Mucosa of descending colon (tissue), 3 donors: ENCODE measurements at regions not wholly inside any gene's neighbourhood (a gene's known extent, or its start where the extent isn't known, plus 50 kb on each side); places are given as distances from the start of the nearest gene placed in this dataset.
"Not testable (repeated sequence)": the region's sequence is repeated elsewhere in the genome, so short reads cannot be mapped to it uniquely, and the experiment has no call there.

ENCODE experiments used
- ATAC-seq: fragments of 200-7000 bp; cut with Tn5 transposase; one replicate; pipeline ENCODE4 v1.9.1; 2020; ENCODE audit warnings: mild to moderate bottlenecking, moderate library complexity
- DNase-seq, 3 donors: peaks; one replicate each; pipeline ENCODE4 v3.0.0-alpha.2; 2020
- H3K36me3 ChIP-seq: fragments of 200-600 bp; one replicate; pipeline ENCODE4 v1.8.0; 2021; ENCODE audit warnings: low read depth, mild to moderate bottlenecking
- H3K4me1 ChIP-seq: fragments of 200-600 bp; one replicate; pipeline ENCODE4 v1.8.0; 2021; ENCODE audit warnings: low read depth, mild to moderate bottlenecking
- H3K4me3 ChIP-seq: fragments of 200-600 bp; one replicate; pipeline ENCODE4 v1.8.0; 2021; ENCODE audit warnings: mild to moderate bottlenecking
- H3K9me3 ChIP-seq: fragments of 200-600 bp; one replicate; pipeline ENCODE4 v1.8.0; 2021; ENCODE audit warnings: mild to moderate bottlenecking
- intact Hi-C, 2 donors: fragments of 100-400 bp; cut with DNase I in 1 of 2; cut with micrococcal nuclease in 1 of 2; formaldehyde crosslinking; loops; one replicate each; pipeline versions ENCODE4 v1.11.0 to v1.11.1; 2022; cut with DNase I, micrococcal nuclease
- TF ChIP-seq, protein P1 (sequence below): fragments of 200-600 bp; IDR thresholded peaks from one replicate; pipeline ENCODE4 v1.8.0; 2022; ENCODE audit warnings: antibody characterized with exemption, mild to moderate bottlenecking
- donor health status: DM: no; HTN: no; CAD: no; lungs with moderate emphysema.
- donor health status: DM: no; HTN: no; CAD: no.
- donor health status: DM: no; HTN: yes; CAD: no.

DNA sequence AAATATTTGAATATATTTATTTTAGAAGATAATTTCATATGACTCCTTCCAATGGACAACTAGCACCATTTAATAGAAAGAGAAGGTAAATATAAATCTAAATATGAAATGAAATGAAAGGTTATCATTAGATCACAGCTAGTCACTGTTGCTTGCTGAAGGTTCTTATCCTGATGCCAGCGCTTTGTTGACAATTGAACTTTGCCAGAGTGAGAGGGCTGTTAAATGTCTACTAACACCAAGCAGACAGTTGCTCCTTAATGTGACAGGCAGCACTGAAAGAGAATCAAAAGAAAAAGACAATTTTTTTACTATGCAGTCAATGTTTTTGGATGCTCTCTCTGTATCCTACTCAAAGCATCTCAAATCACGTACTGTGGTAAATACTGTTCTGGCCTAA, 152.6 kb upstream of the SEMA6A start:
- intact Hi-C loops, result no loop called here
- H3K36me3 ChIP-seq, result no peaks in the 10 kb centered on the region
- no peak for ATAC-seq
- no peak overlapping the region for H3K4me3 ChIP-seq
- H3K4me1 ChIP-seq, result no peaks in the 10 kb centered on the region
- H3K9me3 ChIP-seq, result no peaks in the 10 kb centered on the region
- DNase-seq, result no peak
- TF ChIP-seq, protein P1, sequence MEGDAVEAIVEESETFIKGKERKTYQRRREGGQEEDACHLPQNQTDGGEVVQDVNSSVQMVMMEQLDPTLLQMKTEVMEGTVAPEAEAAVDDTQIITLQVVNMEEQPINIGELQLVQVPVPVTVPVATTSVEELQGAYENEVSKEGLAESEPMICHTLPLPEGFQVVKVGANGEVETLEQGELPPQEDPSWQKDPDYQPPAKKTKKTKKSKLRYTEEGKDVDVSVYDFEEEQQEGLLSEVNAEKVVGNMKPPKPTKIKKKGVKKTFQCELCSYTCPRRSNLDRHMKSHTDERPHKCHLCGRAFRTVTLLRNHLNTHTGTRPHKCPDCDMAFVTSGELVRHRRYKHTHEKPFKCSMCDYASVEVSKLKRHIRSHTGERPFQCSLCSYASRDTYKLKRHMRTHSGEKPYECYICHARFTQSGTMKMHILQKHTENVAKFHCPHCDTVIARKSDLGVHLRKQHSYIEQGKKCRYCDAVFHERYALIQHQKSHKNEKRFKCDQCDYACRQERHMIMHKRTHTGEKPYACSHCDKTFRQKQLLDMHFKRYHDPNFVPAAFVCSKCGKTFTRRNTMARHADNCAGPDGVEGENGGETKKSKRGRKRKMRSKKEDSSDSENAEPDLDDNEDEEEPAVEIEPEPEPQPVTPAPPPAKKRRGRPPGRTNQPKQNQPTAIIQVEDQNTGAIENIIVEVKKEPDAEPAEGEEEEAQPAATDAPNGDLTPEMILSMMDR, result no peak

DNA sequence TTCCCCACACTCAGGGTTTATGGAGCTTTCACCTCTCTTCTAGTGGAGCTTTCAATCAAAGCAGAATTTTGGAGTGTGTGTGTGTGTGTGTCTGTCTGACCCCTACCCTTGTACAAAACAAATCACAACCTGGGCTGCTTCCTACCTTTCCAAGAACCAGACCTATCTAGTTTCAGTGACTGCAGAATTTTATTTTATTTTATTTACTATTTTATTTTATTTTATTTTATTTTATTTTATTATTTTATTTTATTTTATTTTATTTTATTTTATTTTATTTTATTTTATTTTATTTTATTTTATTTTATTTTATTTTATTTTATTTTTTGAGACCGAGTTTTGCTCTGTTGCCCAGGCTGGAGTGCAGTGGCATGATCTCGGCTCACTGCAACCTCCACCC, 151.6 kb upstream of the SEMA6A start:
- H3K9me3 ChIP-seq, H3K4me3 ChIP-seq, intact Hi-C loops, H3K4me1 ChIP-seq, ATAC-seq, DNase-seq, H3K36me3 ChIP-seq: not testable (repeated sequence)

DNA sequence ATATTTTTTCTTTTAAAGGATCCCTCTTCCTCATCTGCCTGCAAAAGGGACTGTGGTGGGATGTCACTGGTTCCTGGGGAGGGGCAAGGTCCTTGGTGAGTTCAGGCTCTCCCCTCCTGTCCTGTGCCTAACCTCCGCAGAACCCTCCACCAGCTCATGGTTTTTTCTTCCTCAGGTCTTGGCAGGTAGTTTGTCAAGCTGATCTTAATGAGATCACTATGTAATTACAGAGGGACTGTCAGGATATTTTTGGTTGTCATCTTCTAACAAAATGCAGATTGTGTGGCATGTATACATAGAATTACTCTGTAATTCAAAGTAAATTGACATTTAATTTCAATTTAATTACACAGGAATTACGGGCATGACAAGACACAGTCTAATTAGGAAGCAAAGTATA, 150.3 kb upstream of the SEMA6A start:
- Histone ChIP-seq H3K9me3 (no peaks in the 10 kb centered on the region), H3K4me1 (no peaks in the 10 kb centered on the region), H3K4me3 (no peak overlapping the region), H3K36me3 (no peaks in the 10 kb centered on the region)
- TF ChIP-seq, protein P1, result no peak
- no peak for ATAC-seq
- intact Hi-C loops, result no loop called here
- no peak for DNase-seq

DNA sequence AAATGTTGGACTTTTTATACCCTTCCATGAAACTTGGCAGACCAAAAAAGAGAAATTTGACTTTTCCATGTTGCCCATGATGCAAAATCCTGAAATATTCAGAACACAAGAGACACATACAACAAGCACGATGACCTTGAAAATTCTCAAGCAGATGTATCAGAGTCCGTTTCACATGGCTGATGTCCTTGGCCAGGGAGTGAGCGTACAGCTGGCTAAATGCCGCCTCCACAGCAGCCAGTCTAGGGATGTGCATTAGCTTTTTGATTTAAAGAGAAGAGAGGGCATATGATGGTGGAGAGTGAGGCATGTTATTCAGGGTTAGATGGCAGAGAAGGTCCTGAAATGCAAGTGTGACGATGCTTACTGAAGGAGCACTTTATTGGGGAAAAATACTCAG, 148.0 kb upstream of the SEMA6A start:
- H3K36me3 ChIP-seq, result no peaks in the 10 kb centered on the region
- TF ChIP-seq, protein P1, result no peak
- DNase-seq (no peak), ATAC-seq (no peak)
- H3K9me3 ChIP-seq, result no peaks in the 10 kb centered on the region
- intact Hi-C loops, result no loop called here
- H3K4me1 ChIP-seq, result no peaks in the 10 kb centered on the region
- no peak overlapping the region for H3K4me3 ChIP-seq

DNA sequence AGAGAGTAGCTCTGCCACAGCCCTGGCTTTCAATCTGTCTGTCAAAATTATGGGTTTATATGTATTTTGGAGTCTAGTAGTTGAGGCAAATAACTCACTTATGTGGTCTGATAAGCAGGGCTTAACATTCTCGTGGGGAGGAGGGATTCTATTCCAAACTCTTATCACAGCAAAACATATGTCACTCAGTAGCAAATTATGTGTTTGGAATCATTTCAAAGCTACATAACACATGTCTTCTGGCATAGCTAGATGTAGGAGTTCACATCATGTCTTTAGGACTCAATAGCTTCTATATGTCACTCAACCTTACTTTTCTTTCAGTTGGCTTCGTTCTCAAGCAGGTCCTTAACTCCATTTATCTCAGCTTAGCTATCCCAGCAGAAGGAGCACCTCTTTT, 144.5 kb upstream of the SEMA6A start:
- intact Hi-C loops, result no loop called here
- H3K36me3 ChIP-seq, result no peaks in the 10 kb centered on the region
- no peak for ATAC-seq
- DNase-seq, result no peak
- no peak overlapping the region for H3K4me3 ChIP-seq
- TF ChIP-seq, protein P1, result no peak
- no peaks in the 10 kb centered on the region for H3K4me1 ChIP-seq
- no peaks in the 10 kb centered on the region for H3K9me3 ChIP-seq

DNA sequence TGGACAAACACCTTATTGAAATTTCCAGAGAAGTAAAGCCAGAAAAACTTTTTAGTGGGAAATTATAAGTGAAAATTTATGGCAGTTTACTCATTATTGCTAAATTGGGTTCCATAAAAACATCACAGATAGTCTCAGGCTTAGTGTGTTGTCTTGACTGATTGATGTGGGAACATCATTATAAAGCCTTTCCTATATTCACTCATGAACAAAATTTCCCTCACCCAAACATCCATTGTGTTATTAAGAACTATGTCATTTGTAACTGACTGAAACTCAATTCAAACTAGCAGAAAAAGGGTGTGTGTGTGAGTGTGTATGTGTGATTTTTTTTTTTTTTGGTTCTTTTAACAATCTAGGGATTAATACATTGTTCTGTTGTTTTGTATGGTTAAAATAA, 143.7 kb upstream of the SEMA6A start:
- TF ChIP-seq, protein P1, result no peak
- no peak for DNase-seq
- intact Hi-C loops, result no loop called here

More for the DNA sequence above, 143.7 kb upstream of the SEMA6A start:
- H3K36me3 ChIP-seq, result no peaks in the 10 kb centered on the region
- H3K9me3 ChIP-seq, result no peaks in the 10 kb centered on the region
- no peak for ATAC-seq
- H3K4me3 ChIP-seq, result no peak overlapping the region
- H3K4me1 ChIP-seq, result no peaks in the 10 kb centered on the region
